Cardiac fibroblast (primary cell): ENCODE measurements at regions not wholly inside any gene's neighbourhood (a gene's known extent, or its start where the extent isn't known, plus 50 kb on each side); places are given as distances from the start of the nearest gene placed in this dataset.

Experiments used
- DNase-seq, 2 donors: peaks; one replicate each; pipeline versions ENCODE4 v3.0.0 to v3.0.0-alpha.2; 2010; ENCODE audit warnings: low read depth in 2 of 2
- H3K4me3 ChIP-seq, 2 donors: replicated peaks in 1 of 2; 1 replicate in 1 of 2; 2 replicates in 1 of 2; pipeline ENCODE4 v1.5.1; 2011; ENCODE audit warnings: low read depth in 2 of 2, low read length in 2 of 2, mild to moderate bottlenecking in 2 of 2, moderate library complexity in 1 of 2
- TF ChIP-seq, protein P1 (sequence below): IDR thresholded peaks from one replicate; pipeline ENCODE4 v1.5.1; 2011; ENCODE audit warnings: low read depth, mild to moderate bottlenecking, low read length, inconsistent platforms

DNA sequence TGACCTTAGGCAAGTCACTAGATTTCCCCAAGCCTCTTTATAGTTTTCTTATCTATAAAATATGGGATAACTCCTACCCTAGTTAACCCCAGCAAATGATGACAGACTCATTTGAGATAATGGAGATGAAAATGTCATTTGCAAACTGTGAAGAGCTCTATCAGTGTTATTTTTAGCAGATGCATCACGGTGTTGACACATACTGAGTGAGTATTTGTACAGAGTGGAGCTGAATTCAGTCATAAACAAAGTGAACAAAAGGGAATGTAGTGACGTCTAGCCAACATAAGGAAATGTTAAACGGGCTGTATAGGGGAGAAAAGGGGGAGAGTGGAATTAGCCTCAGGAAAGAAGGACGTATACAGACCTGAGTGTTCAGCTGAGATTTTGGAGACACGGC lies 75.9 kb downstream of the NMUR2 start:
- TF ChIP-seq, protein P1, sequence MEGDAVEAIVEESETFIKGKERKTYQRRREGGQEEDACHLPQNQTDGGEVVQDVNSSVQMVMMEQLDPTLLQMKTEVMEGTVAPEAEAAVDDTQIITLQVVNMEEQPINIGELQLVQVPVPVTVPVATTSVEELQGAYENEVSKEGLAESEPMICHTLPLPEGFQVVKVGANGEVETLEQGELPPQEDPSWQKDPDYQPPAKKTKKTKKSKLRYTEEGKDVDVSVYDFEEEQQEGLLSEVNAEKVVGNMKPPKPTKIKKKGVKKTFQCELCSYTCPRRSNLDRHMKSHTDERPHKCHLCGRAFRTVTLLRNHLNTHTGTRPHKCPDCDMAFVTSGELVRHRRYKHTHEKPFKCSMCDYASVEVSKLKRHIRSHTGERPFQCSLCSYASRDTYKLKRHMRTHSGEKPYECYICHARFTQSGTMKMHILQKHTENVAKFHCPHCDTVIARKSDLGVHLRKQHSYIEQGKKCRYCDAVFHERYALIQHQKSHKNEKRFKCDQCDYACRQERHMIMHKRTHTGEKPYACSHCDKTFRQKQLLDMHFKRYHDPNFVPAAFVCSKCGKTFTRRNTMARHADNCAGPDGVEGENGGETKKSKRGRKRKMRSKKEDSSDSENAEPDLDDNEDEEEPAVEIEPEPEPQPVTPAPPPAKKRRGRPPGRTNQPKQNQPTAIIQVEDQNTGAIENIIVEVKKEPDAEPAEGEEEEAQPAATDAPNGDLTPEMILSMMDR = no peak
- H3K4me3 ChIP-seq = no peak overlapping the region
- DNase-seq = no peak

DNA sequence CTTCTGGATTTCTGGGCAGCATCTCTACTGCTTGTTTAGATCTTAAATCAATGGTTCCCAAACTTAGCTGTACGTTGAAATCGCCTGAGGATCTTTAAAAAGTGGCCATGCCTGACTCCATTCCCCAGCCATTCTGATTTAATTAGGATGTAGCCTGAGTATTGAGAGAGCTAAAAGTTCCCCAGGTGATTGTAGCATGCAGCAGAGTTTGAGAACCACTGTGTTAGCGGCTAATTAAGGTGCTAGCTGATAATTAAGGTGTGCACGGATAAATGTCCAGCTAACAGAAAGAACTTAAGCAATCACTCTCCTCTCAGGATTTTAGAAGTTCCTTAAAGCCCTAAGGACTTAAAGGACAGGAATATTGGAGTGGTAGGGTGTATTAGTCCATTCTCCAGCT lies 89.1 kb downstream of the NMUR2 start:
- H3K4me3 ChIP-seq = no peak overlapping the region
- DNase-seq = no peak
- TF ChIP-seq, protein P1 = no peak

DNA sequence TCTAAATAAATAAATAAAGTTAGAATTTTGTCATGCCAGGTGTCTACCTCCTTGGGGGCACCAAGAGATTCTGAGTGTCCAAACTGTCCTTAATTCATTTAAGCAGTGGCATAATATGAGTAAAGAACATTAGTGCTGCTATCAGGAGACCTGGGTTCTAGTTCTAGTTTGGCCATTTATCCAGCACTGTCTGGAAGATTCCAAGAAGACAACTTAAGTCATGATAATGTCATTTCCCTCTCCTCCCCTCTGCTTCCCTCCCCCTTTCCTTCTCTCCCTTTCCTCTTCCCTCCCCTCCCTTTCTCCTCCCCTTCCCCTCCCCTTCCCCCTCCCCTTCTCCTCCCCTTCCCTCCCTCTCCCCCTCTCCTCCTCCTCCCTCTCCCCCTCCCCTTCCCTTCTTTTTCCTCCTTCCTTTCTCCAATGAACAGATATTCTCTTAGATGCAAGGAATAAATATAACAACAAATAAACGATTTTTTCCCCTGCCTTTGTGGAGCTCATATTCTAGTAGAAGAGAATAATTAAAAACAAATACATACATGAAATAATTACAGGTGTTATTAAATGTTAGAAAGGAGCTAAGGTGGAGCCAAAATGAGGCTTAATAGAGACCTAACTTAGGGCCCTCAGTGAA lies 90.8 kb downstream of the NMUR2 start:
- TF ChIP-seq, protein P1 = no peak
- no peak overlapping the region for H3K4me3 ChIP-seq
- DNase-seq = no peak

DNA sequence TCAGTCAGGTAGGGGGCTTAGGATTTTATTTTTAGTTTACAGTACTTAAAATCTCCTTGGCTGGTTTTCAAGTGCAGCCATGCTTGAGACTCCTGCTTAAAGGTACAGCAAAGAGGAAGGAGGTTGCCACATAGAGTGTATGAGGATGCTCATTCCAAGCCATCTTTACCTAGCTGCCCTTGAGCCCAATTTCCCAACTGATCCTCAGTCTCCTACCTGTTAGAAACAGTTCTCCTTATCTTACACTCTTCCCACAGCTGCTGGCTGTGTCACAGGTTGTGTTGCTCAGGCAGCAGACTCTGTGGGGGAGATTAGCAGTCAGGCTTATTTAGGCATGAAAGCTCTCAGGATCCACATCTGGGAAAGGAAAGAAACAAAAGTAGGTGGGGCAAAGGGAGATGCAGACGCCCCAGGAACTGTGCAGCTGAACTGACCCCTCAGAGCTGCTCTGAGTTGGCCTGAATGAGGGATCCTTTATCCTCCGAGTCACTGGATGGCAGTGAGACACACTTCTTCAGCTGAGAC lies 95.1 kb downstream of the NMUR2 start:
- TF ChIP-seq, protein P1 = no peak
- H3K4me3 ChIP-seq = no peak overlapping the region
- no peak for DNase-seq

DNA sequence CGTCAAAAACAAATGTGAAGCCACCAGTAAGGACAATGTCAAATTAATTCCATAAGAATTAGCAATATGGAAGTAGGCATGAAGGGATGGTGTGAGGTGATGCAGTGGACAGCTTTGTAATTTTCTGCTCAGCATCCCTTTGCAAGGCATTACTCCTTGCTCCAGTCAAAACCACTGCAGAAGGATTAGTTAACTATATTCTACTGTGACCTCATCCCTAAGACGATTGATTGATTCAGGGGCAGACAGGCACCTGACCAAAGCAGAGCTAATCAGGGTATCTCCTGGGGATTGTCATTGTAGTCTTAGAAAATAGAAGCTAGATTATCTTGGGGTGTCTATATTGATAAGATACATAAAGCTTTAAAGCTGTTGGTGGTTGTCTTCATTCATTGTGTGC lies 98.7 kb downstream of the NMUR2 start:
- TF ChIP-seq, protein P1 = no peak
- H3K4me3 ChIP-seq = no peak overlapping the region
- no peak for DNase-seq

DNA sequence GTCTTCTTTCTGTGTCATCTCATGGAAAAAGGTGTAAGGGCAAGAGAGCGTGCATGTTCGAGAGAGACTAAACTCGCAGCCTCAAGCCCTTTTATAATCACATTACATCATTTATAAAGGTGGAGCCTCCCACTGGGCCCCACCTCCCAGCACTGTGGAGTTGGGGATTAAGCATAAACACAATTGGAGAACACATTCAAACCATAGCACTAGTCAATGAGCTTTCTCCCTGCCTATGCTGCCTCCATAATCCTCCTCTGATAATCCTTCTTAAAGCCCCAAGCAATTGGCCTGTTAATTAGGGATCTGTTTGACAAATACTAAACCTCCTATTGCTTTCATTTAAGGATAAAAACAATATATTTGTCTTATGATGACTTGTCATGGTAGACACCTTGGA lies 99.6 kb downstream of the NMUR2 start:
- DNase-seq = no peak
- TF ChIP-seq, protein P1 = no peak
- H3K4me3 ChIP-seq = no peak overlapping the region

DNA sequence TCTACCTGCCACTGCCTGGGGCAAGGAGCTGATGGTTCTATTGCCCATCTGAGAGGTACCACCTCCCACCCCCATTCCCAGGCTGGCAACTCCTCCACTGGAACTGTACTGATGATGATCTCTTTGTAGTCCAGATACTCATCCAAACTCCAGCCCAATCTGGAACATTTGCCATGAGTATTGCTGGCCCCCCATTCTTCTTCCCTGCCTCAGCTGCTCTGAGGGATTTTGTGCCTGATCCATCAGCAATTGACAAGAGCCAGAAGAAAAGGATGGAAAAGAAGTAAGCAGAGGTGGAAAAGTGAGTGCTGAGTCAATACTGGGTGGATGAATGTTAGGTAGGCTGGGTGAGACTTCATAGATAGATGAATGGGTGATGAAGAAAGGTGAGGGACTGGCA lies 101.2 kb downstream of the NMUR2 start:
- TF ChIP-seq, protein P1 = no peak
- H3K4me3 ChIP-seq = no peak overlapping the region
- DNase-seq = no peak
